IPS-18a (cell line): ENCODE measurements at regions not wholly inside any gene's neighbourhood (a gene's known extent, or its start where the extent isn't known, plus 50 kb on each side); places are given as distances from the start of the nearest gene placed in this dataset.

Experiments used
- H3K27ac ChIP-seq: one replicate; pipeline ENCODE4 v1.5.1; 2013; ENCODE audit warnings: low read length
- H3K27me3 ChIP-seq: one replicate; pipeline ENCODE4 v1.6.1; 2013; ENCODE audit warnings: mild to moderate bottlenecking, low read length; ENCODE audit not compliant: control insufficient read depth, insufficient read depth
- H3K36me3 ChIP-seq: one replicate; pipeline ENCODE4 v1.6.1; 2013; ENCODE audit warnings: low read depth, low read length; ENCODE audit not compliant: control insufficient read depth
- H3K4me1 ChIP-seq: one replicate; pipeline ENCODE4 v1.6.1; 2013; ENCODE audit warnings: low read depth, low read length; ENCODE audit not compliant: control insufficient read depth
- H3K4me3 ChIP-seq: one replicate; pipeline ENCODE4 v1.5.1; 2013; ENCODE audit warnings: low read length
- H3K9ac ChIP-seq: one replicate; pipeline ENCODE4 v1.6.1; 2013; ENCODE audit warnings: mild to moderate bottlenecking, low read length, moderate library complexity
- H3K9me3 ChIP-seq: one replicate; pipeline ENCODE4 v1.6.1; 2013; ENCODE audit warnings: low read depth, low read length; ENCODE audit not compliant: control insufficient read depth

DNA sequence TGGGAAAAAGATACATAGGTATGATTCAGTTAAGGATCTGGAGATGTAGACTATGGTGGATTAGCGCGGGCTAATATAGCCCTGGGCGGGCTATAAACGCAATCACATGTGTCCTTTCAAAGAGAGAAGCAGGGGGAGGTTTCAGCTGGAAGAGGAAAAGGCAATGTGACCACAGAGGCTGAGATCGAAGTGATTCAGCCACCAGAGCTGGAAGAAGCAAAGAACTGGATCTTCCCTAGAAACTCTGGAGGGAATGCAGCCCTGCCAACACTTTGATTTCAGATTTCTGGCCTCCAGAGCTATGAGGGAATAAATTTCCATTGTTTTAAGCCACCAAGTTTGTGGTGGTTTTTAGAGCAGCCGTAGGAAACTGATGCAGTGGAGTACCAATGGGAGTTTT is 81.5 kb upstream of the NHSL1 start:
- H3K4me3 ChIP-seq = no peak overlapping the region
- H3K27ac ChIP-seq = no peak overlapping the region
- H3K9ac ChIP-seq = no peak overlapping the region
- no peaks in the 10 kb centered on the region for H3K36me3 ChIP-seq
- peaks cover 21% of the 10 kb centered on the region for H3K4me1 ChIP-seq
- H3K27me3 ChIP-seq = no peaks in the 10 kb centered on the region
- H3K9me3 ChIP-seq = no peaks in the 10 kb centered on the region

GRCh38 chr6:138582573-138582972 is 83.3 kb upstream of the NHSL1 start:
- Histone ChIP-seq H3K27me3 (no peaks in the 10 kb centered on the region), H3K9ac (no peak overlapping the region), H3K4me1 (peaks cover 13% of the 10 kb centered on the region), H3K9me3 (no peaks in the 10 kb centered on the region), H3K4me3 (no peak overlapping the region), H3K36me3 (no peaks in the 10 kb centered on the region), H3K27ac (no peak overlapping the region)

DNA sequence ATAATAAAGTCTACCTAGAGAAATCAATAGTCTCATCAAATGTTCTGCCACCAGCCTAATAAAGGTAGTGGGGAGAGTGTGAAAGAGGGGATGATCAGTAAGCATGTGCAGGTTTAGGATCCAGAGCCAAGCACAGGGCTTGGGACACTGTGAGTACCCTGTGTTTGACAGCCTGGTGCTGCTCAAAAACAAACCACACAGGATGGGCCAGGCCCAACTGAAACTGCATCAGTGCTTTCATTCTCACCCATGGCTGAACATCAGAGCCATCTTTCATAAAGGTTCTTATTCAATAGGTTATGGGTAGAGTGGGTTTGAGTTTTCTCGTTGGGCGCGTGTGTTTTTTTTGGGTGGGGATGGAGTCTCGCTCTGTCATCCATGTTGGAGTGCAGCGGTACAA is 87.3 kb upstream of the NHSL1 start:
- Histone ChIP-seq H3K9ac (no peak overlapping the region), H3K27me3 (no peaks in the 10 kb centered on the region), H3K4me1 (peaks cover 4% of the 10 kb centered on the region), H3K9me3 (no peaks in the 10 kb centered on the region), H3K36me3 (no peaks in the 10 kb centered on the region), H3K4me3 (no peak overlapping the region), H3K27ac (no peak overlapping the region)

- H3K36me3 ChIP-seq = no peaks in the 10 kb centered on the region
- H3K9ac ChIP-seq = no peak overlapping the region
- no peak overlapping the region for H3K27ac ChIP-seq
- H3K4me3 ChIP-seq = no peak overlapping the region
- peaks cover 26% of the 10 kb centered on the region for H3K4me1 ChIP-seq
- H3K9me3 ChIP-seq = no peaks in the 10 kb centered on the region
- H3K27me3 ChIP-seq = no peaks in the 10 kb centered on the region
These were observed 89.6 kb upstream of the NHSL1 start for GRCh38 chr6:138588805-138589434.

- Histone ChIP-seq H3K36me3 (no peaks in the 10 kb centered on the region), H3K9ac (no peak overlapping the region), H3K27ac (no peak overlapping the region), H3K9me3 (no peaks in the 10 kb centered on the region), H3K27me3 (no peaks in the 10 kb centered on the region), H3K4me1 (peaks cover 44% of the 10 kb centered on the region), H3K4me3 (no peak overlapping the region)
These were observed 91.8 kb upstream of the NHSL1 start for GRCh38 chr6:138590796-138591709.

- H3K27me3 ChIP-seq = no peaks in the 10 kb centered on the region
- H3K9me3 ChIP-seq = no peaks in the 10 kb centered on the region
- H3K4me3 ChIP-seq = peak overlapping the region; percentile 42
- H3K4me1 ChIP-seq = peaks cover 51% of the 10 kb centered on the region
- H3K27ac ChIP-seq = peak overlapping the region; percentile 29
- no peaks in the 10 kb centered on the region for H3K36me3 ChIP-seq
- peak overlapping the region; percentile 5 for H3K9ac ChIP-seq
These were observed 93.4 kb upstream of the NHSL1 start for GRCh38 chr6:138592749-138593123.

GRCh38 chr6:138593124-138593877 is 94.0 kb upstream of the NHSL1 start:
- Histone ChIP-seq H3K4me1 (peaks cover 51% of the 10 kb centered on the region), H3K9me3 (no peaks in the 10 kb centered on the region), H3K4me3 (peak overlapping the region; percentile 42), H3K9ac (peak overlapping the region; percentile 5), H3K27ac (peak overlapping the region; percentile 29), H3K36me3 (no peaks in the 10 kb centered on the region), H3K27me3 (no peaks in the 10 kb centered on the region)

- H3K4me1 ChIP-seq = peaks cover 49% of the 10 kb centered on the region
- no peaks in the 10 kb centered on the region for H3K27me3 ChIP-seq
- H3K27ac ChIP-seq = peak overlapping the region; percentile 17
- peak overlapping the region; percentile 42 for H3K4me3 ChIP-seq
- H3K36me3 ChIP-seq = no peaks in the 10 kb centered on the region
- no peaks in the 10 kb centered on the region for H3K9me3 ChIP-seq
- peak overlapping the region; percentile 5 for H3K9ac ChIP-seq
These were observed 94.8 kb upstream of the NHSL1 start for GRCh38 chr6:138593909-138594757.

- no peaks in the 10 kb centered on the region for H3K36me3 ChIP-seq
- peak overlapping the region; percentile 5 for H3K9ac ChIP-seq
- H3K4me1 ChIP-seq = peaks cover 49% of the 10 kb centered on the region
- H3K27ac ChIP-seq = no peak overlapping the region
- H3K9me3 ChIP-seq = no peaks in the 10 kb centered on the region
- H3K27me3 ChIP-seq = no peaks in the 10 kb centered on the region
- peak overlapping the region; percentile 42 for H3K4me3 ChIP-seq
These were observed 95.5 kb upstream of the NHSL1 start for GRCh38 chr6:138594758-138595140.

GRCh38 chr6:138596126-138596525 is 96.8 kb upstream of the NHSL1 start:
- H3K9me3 ChIP-seq = no peaks in the 10 kb centered on the region
- no peaks in the 10 kb centered on the region for H3K27me3 ChIP-seq
- no peaks in the 10 kb centered on the region for H3K36me3 ChIP-seq
- H3K4me3 ChIP-seq = no peak overlapping the region
- H3K9ac ChIP-seq = no peak overlapping the region
- H3K4me1 ChIP-seq = peaks cover 49% of the 10 kb centered on the region
- no peak overlapping the region for H3K27ac ChIP-seq

DNA sequence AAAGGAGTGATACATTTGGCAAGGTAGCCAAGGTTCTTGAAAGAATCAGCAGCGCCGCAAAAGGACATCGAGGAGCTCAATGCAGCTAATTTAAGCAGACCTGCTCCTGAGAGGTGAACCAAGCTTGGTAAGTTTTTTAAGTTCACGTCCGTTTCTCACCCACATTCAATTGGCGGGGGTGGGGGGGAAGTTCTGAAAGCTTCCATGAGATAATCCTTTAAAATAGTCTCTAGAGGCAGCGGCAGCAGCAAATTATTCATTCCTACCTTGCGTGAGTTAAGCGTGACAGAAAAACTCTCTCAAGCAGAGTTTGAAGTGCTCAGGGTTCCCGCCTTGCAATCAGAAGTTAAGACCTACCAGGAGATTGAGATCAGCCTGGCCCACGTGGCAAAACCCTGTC is 97.3 kb upstream of the NHSL1 start:
- H3K4me3 ChIP-seq = no peak overlapping the region
- peaks cover 48% of the 10 kb centered on the region for H3K4me1 ChIP-seq
- no peaks in the 10 kb centered on the region for H3K9me3 ChIP-seq
- no peaks in the 10 kb centered on the region for H3K27me3 ChIP-seq
- H3K36me3 ChIP-seq = no peaks in the 10 kb centered on the region
- no peak overlapping the region for H3K9ac ChIP-seq
- H3K27ac ChIP-seq = no peak overlapping the region
